Activated B cell treated with CpG ODN at 0.5 μM for 24 hours (primary cell): ENCODE measurements at regions not wholly inside any gene's neighbourhood (a gene's known extent, or its start where the extent isn't known, plus 50 kb on each side); places are given as distances from the start of the nearest gene placed in this dataset.

Experiments
- ATAC-seq: fragments of 200-7000 bp; cut with Tn5 transposase; one replicate; pipeline ENCODE4 v1.10.0; 2021; ENCODE audit warnings: low read depth, mild to moderate bottlenecking, moderate library complexity
- CTCF ChIA-PET: fragments of 350-600 bp; sonication (Branson Sonifier 250); formaldehyde crosslinking; loops from one replicate; lab custom pipeline; 2021; ENCODE audit warnings: antibody characterized with exemption; lab: Charles Lee
- POLR2A ChIA-PET: fragments of 350-600 bp; sonication (Branson Sonifier 250); formaldehyde crosslinking; loops from one replicate; lab custom pipeline; 2021; ENCODE audit warnings: antibody characterized with exemption; lab: Charles Lee
- DNase-seq: peaks from one replicate; pipeline ENCODE4 v3.0.0; 2022
- H3K27ac Mint-ChIP-seq: one replicate; pipeline ENCODE4 v1.8.0; 2020; ENCODE audit warnings: mixed read lengths
- H3K27me3 Mint-ChIP-seq: one replicate; pipeline ENCODE4 v1.8.0; 2021; ENCODE audit warnings: mixed read lengths
- H3K36me3 Mint-ChIP-seq: one replicate; pipeline ENCODE4 v1.8.0; 2021; ENCODE audit warnings: low read depth, mixed read lengths
- H3K4me1 Mint-ChIP-seq: one replicate; pipeline ENCODE4 v1.8.0; 2021; ENCODE audit warnings: mixed read lengths
- H3K4me3 Mint-ChIP-seq: one replicate; pipeline ENCODE4 v1.8.0; 2020; ENCODE audit warnings: mild to moderate bottlenecking, mixed read lengths
- H3K9me3 Mint-ChIP-seq: one replicate; pipeline ENCODE4 v1.8.0; 2020; ENCODE audit warnings: mixed read lengths
- intact Hi-C: fragments of 100-400 bp; cut with micrococcal nuclease; formaldehyde crosslinking; loops from one replicate; pipeline ENCODE4 v1.15.1; 2024
- TF ChIP-seq, protein P1 (sequence below): fragments of 200-600 bp; IDR thresholded peaks from one replicate; pipeline ENCODE4 v1.8.0; 2022; ENCODE audit warnings: antibody characterized with exemption, mild to moderate bottlenecking

DNA sequence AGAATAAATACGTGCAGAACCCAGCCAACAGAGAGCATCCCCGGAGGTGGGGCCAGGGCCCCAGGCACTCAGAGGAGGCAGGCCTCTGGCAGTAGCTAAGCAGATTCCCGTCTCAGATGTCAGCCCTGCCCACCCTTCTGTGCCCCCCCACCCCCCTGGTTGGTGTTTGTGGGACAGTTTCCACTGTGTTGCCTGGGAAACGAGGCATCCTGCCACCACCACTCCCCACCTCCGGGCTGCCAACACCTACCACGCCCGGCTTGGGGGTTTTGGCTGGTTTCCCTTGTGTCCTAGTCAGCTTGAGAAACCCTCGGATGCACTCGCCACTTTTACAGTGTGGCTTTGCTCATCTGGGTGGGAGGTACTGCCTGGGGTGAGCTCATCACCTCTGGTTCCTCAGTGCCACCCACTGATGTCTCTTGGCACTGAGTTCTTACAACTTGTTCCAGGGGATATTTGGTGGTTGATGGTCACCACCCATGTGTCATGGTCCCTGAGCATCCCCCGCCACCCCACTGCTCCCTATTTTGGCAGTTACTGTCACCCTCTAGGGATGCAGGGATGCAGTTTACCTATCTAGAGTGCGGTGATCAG is 72.4 kb upstream of the YWHAQ start:
- Mint-ChIP-seq H3K27ac (no peak overlapping the region), H3K4me1 (peaks cover 4% of the 10 kb centered on the region), H3K9me3 (no peaks in the 10 kb centered on the region), H3K4me3 (no peak overlapping the region), H3K36me3 (no peaks in the 10 kb centered on the region), H3K27me3 (peaks cover 7% of the 10 kb centered on the region)
- no peak for DNase-seq
- ChIA-PET CTCF (no interaction called here), POLR2A (no interaction called here)
- TF ChIP-seq, protein P1, sequence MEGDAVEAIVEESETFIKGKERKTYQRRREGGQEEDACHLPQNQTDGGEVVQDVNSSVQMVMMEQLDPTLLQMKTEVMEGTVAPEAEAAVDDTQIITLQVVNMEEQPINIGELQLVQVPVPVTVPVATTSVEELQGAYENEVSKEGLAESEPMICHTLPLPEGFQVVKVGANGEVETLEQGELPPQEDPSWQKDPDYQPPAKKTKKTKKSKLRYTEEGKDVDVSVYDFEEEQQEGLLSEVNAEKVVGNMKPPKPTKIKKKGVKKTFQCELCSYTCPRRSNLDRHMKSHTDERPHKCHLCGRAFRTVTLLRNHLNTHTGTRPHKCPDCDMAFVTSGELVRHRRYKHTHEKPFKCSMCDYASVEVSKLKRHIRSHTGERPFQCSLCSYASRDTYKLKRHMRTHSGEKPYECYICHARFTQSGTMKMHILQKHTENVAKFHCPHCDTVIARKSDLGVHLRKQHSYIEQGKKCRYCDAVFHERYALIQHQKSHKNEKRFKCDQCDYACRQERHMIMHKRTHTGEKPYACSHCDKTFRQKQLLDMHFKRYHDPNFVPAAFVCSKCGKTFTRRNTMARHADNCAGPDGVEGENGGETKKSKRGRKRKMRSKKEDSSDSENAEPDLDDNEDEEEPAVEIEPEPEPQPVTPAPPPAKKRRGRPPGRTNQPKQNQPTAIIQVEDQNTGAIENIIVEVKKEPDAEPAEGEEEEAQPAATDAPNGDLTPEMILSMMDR: no peak
- ATAC-seq: no peak
- intact Hi-C loops: no loop called here

DNA sequence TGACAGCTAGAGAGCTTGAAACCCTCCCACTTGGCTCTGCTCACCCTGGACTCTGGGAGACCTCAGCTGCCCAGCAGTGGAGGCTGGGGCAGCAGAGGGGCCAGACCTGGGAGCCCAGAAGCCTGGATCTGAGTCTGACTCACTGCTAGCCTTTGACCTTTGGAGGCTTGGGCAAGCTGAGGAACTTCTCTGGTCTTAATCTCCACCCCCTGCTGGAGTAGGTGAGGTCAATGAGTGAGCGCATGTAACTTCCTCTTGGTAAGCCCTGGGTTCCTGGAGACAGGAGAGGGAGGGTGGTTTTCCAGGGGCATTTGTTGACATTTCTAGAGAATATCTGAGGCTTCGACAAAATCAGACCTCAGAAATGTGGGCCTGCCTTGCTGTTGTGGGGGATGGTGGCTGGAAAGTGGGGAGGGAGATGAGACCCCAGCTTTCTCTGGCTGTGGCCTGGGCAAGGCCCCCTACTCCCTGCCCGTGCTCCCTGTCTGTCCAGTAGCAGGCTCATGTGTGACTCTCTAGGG is 73.0 kb upstream of the YWHAQ start:
- Mint-ChIP-seq H3K27ac (no peak overlapping the region), H3K9me3 (no peaks in the 10 kb centered on the region), H3K4me3 (no peak overlapping the region), H3K27me3 (peaks cover 7% of the 10 kb centered on the region), H3K36me3 (no peaks in the 10 kb centered on the region), H3K4me1 (peaks cover 4% of the 10 kb centered on the region)
- POLR2A ChIA-PET: no interaction called here
- CTCF ChIA-PET: no interaction called here
- DNase-seq (no peak), ATAC-seq (no peak)
- intact Hi-C loops: no loop called here
- TF ChIP-seq, protein P1: no peak

DNA sequence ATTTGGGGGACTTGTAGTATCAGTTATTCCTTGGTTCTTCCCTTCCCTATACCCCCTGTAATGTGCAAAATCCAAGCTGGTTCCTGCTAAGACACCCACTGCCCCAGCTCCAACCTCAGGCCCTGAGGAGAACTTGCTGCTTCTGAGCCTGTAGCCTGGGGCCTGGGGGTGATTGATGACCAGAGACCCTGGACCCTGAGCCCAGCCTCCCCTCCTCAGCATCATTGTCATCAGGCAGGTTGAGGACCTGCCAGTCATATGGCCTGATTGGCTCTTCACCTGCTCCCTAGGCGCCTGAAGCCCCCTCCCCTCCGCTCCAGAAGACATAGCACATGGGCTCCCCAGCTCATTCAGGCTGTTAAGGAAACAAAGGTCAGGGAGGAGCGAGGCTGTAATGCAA is 73.8 kb upstream of the YWHAQ start:
- Mint-ChIP-seq H3K27me3 (peaks cover 7% of the 10 kb centered on the region), H3K4me1 (no peaks in the 10 kb centered on the region), H3K9me3 (no peaks in the 10 kb centered on the region), H3K4me3 (no peak overlapping the region), H3K36me3 (no peaks in the 10 kb centered on the region), H3K27ac (no peak overlapping the region)
- no peak for ATAC-seq
- TF ChIP-seq, protein P1: no peak
- CTCF ChIA-PET: no interaction called here
- POLR2A ChIA-PET: no interaction called here
- intact Hi-C loops: no loop called here
- no peak for DNase-seq

- Mint-ChIP-seq H3K27ac (no peak overlapping the region), H3K4me3 (no peak overlapping the region), H3K4me1 (no peaks in the 10 kb centered on the region), H3K36me3 (no peaks in the 10 kb centered on the region), H3K27me3 (peaks cover 7% of the 10 kb centered on the region), H3K9me3 (no peaks in the 10 kb centered on the region)
- no peak for ATAC-seq
- ChIA-PET POLR2A (no interaction called here), CTCF (no interaction called here)
- intact Hi-C loops: no loop called here
- no peak for DNase-seq
- TF ChIP-seq, protein P1: no peak
Observed at GRCh38 chr2:9705196-9705595, 74.4 kb upstream of the YWHAQ start.

- H3K4me1 Mint-ChIP-seq: no peaks in the 10 kb centered on the region
- no peaks in the 10 kb centered on the region for H3K36me3 Mint-ChIP-seq
- ATAC-seq (no peak), DNase-seq (no peak)
- ChIA-PET POLR2A (no interaction called here), CTCF (no interaction called here)
- H3K27ac Mint-ChIP-seq: no peak overlapping the region
- no peaks in the 10 kb centered on the region for H3K9me3 Mint-ChIP-seq
- H3K4me3 Mint-ChIP-seq: no peak overlapping the region
- peaks cover 10% of the 10 kb centered on the region for H3K27me3 Mint-ChIP-seq
- TF ChIP-seq, protein P1: no peak
- intact Hi-C loops: no loop called here
Observed at GRCh38 chr2:9707008-9707407, 76.2 kb upstream of the YWHAQ start.
